IPS-NIHi11 (cell line): ENCODE measurements at regions not wholly inside any gene's neighbourhood (a gene's known extent, or its start where the extent isn't known, plus 50 kb on each side); places are given as distances from the start of the nearest gene placed in this dataset.

ENCODE experiments used
- DNase-seq: peaks from one replicate; pipeline ENCODE4 v3.0.0; 2012; ENCODE audit warnings: mixed read lengths, low spot score

DNA sequence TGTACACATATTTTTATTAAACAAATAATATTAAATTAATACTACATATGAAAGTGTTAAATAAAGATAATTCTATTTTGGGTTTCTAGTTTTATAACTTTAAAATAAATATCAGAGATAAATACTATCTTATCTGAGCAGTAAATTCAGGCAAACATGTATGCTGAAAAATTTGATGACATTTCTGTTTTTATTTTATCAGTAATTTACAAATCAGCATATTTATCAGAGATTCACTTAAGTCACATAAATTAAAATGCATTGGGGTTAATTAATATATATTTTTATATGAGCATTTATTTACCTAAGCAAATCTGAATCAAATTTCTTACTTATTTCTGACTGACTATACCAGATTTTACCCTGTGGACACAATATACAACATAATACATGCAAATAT is 1499.8 kb downstream of the OTOL1 start:
- no peak for DNase-seq

DNA sequence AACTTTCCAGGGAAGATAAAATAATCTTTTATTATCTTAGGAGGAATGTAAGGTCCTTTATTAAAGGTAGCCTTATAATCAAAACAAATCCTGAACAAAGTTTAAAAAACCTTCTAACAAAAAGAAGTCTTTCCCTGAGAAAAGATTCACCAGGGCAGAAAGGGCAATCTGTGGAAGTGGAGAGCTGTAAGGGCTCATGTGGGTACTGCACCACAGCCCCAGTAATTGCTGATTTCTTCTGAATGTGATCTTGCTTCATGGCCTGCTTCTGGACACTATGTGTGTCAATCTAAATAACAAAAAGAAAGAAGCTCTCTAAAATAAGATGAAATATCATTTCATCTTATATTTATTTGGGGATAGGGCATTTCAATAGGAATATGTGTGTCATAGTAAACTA is 1501.6 kb downstream of the OTOL1 start:
- peak; percentile 4 for DNase-seq

DNA sequence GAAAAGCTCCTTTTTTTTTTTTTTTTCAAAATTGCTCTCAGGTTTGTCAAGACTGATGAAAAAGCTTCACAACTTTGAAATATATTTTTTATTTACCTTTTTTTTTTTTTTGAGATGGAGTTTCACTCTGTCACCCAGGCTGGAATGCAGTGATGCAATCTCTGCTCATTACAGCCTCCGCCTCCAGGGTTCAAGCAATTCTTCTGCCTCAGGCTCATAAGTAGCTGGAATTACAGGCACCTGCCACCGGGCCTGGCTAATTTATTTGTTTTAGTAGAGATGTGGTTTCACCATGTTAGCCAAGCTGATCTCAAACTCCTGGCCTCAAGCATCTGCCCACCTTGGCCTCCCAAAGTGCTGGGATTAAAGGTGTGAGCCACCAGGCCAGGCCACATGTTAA is 1515.0 kb downstream of the OTOL1 start:
- DNase-seq: no peak

- DNase-seq: no peak
Measured at GRCh38 chr3:163016251-163016650, 1519.6 kb downstream of the OTOL1 start.

- no peak for DNase-seq
Measured at GRCh38 chr3:163018067-163018466, 1521.5 kb downstream of the OTOL1 start.

- DNase-seq: no peak
Measured at GRCh38 chr3:163018664-163019063, 1522.1 kb downstream of the OTOL1 start.

- no peak for DNase-seq
Measured at GRCh38 chr3:163019260-163019659, 1522.7 kb downstream of the OTOL1 start.

DNA sequence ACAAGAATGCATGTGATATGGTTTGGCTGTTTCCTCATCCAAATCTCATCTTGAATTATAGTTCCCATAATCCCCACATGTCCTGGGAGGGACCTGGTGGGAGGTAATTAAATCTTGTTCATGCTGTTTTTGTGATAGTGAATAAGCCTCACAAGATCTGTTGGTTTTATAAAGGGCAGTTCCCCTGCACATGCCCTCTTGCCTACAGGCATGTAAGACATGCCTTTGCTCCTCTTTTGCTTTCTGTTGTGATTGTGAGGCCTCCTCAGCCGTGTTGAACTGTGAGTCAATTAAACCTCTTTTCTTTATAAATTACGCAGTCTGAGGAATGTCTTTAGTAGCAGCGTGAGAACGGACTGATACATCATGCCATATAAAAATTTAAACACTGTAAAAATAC is 1537.0 kb downstream of the OTOL1 start:
- no peak for DNase-seq

GRCh38 chr3:163039636-163040035 is 1543.0 kb downstream of the OTOL1 start:
- no peak for DNase-seq

DNA sequence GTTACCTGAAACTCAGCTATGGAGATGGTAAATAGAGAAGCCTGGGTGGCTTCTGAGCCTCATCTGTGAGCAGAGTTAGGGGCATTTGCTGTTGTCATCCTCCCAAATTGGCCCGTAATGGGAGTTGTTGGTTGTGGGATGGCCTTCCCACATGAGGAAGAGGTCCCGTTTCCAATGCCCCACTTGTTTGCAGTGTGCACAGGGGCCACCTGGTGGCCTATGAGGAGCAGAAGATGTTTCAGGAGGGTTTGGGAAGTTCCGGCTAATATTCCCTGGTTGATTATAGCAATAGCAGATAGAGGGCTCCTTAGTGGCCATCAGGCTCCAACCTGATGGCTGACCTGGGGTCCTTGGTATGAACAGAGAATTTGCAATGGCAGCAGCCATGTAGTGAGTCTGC is 1546.5 kb downstream of the OTOL1 start:
- no peak for DNase-seq

GRCh38 chr3:163045945-163046344 is 1549.3 kb downstream of the OTOL1 start:
- DNase-seq: no peak

- DNase-seq: no peak
Measured at GRCh38 chr3:163048881-163049280, 1552.3 kb downstream of the OTOL1 start.

GRCh38 chr3:163056874-163057497 is 1560.4 kb downstream of the OTOL1 start:
- peak; percentile 74 for DNase-seq

- DNase-seq: no peak
Measured at GRCh38 chr3:163058031-163058854, 1561.6 kb downstream of the OTOL1 start.

- DNase-seq: no peak
Measured at GRCh38 chr3:163071713-163072112, 1575.1 kb downstream of the OTOL1 start.
